Loucy (cell line): ENCODE measurements at regions not wholly inside any gene's neighbourhood (a gene's known extent, or its start where the extent isn't known, plus 50 kb on each side); places are given as distances from the start of the nearest gene placed in this dataset.

ENCODE experiments used
- CTCF ChIP-seq: fragments of 200-600 bp; sonication (generic); conservative IDR thresholded peaks from 2 replicates; pipeline ENCODE4 v1.5.1; 2014; ENCODE audit warnings: mild to moderate bottlenecking, antibody characterized with exemption, low read length
- EZH2phosphoT487 ChIP-seq: fragments of 200-600 bp; IDR thresholded peaks from 2 replicates; pipeline ENCODE4 v1.6.1; 2018; ENCODE audit warnings: antibody characterized with exemption, mild to moderate bottlenecking, moderate library complexity, borderline replicate concordance

GRCh38 chr5:118365718-118366117 lies 622.6 kb downstream of the DTWD2 start:
- no peak for TF ChIP-seq CTCF
- no peak for TF ChIP-seq EZH2phosphoT487
